GM23338 (cell line): ENCODE measurements at regions not wholly inside any gene's neighbourhood (a gene's known extent, or its start where the extent isn't known, plus 50 kb on each side); places are given as distances from the start of the nearest gene placed in this dataset.

ENCODE experiments used
- CREB1 ChIP-seq: fragments of 250-450 bp; sonication (Bioruptor Pico); IDR thresholded peaks from 2 replicates; pipeline ENCODE4 v1.5.0; 2020; ENCODE audit warnings: low read depth, mild to moderate bottlenecking, moderate library complexity
- EZH2 ChIP-seq: fragments of 200-600 bp; sonication (generic); IDR thresholded peaks from one replicate; pipeline ENCODE4 v1.8.0; 2017; ENCODE audit warnings: antibody characterized with exemption, mild to moderate bottlenecking, low read depth; ENCODE audit not compliant: unreplicated experiment
- EZH2phosphoT487 ChIP-seq: fragments of 200-600 bp; sonication (generic); IDR thresholded peaks from one replicate; pipeline ENCODE4 v1.8.1; 2018; ENCODE audit warnings: antibody characterized with exemption; ENCODE audit not compliant: unreplicated experiment
- JUNB ChIP-seq: IDR thresholded peaks from one replicate; pipeline ENCODE4 v1.6.1; 2016; ENCODE audit warnings: antibody characterized with exemption; ENCODE audit not compliant: unreplicated experiment
- POLR2AphosphoS5 ChIP-seq: IDR thresholded peaks from 2 replicates; pipeline ENCODE4 v1.6.1; 2016; ENCODE audit warnings: antibody characterized with exemption, low read depth
- TF ChIP-seq, protein P1 (sequence below): IDR thresholded peaks from one replicate; pipeline ENCODE4 v1.6.1; 2018; ENCODE audit warnings: antibody characterized with exemption; ENCODE audit not compliant: unreplicated experiment
- TF ChIP-seq, protein P2 (sequence below), 2 experiments: fragments of 200-600 bp in 1 of 2; sonication (generic) in 1 of 2; conservative IDR thresholded peaks; 2 replicates each; pipeline versions ENCODE4 v1.5.1 to v1.6.1; 2016 to 2017; ENCODE audit warnings: antibody characterized with exemption in 2 of 2, low read depth in 2 of 2, mild to moderate bottlenecking in 2 of 2, moderate library complexity in 1 of 2
- TF ChIP-seq, protein P3 (sequence below): IDR thresholded peaks from 2 replicates; pipeline ENCODE4 v1.6.1; 2016; ENCODE audit warnings: antibody characterized with exemption

DNA sequence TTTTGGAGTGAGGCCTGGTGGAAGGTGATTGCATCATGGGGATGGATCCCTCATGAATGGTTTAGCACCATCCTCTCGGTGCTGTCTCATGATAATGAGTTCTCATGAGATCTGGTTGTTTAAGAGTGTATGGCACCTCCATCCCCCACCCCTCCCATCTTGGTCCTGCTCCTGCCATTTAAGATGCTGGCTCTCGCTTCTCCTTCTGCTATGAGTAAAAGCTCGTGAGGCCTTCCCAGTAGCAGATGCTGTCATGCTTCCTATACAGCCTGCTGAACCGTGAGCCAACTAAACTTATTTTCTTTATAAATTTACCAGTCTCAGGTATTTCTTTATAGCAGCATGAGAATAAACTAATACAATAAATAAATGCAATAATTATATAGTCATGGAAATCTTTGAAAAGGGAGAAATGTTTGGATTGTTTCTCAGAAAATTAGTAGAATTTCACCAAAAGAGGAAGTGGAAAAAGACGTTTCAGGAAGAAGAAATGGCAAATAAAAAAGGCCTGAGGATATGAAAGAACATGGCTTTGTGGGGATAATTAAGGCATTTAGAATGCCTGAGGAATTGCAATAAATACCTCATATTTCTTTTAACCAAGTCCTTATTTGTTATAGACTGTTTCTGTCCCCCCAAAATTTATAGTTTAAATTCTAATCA lies 451.2 kb upstream of the ADGRL4 start:
- TF ChIP-seq, protein P1, sequence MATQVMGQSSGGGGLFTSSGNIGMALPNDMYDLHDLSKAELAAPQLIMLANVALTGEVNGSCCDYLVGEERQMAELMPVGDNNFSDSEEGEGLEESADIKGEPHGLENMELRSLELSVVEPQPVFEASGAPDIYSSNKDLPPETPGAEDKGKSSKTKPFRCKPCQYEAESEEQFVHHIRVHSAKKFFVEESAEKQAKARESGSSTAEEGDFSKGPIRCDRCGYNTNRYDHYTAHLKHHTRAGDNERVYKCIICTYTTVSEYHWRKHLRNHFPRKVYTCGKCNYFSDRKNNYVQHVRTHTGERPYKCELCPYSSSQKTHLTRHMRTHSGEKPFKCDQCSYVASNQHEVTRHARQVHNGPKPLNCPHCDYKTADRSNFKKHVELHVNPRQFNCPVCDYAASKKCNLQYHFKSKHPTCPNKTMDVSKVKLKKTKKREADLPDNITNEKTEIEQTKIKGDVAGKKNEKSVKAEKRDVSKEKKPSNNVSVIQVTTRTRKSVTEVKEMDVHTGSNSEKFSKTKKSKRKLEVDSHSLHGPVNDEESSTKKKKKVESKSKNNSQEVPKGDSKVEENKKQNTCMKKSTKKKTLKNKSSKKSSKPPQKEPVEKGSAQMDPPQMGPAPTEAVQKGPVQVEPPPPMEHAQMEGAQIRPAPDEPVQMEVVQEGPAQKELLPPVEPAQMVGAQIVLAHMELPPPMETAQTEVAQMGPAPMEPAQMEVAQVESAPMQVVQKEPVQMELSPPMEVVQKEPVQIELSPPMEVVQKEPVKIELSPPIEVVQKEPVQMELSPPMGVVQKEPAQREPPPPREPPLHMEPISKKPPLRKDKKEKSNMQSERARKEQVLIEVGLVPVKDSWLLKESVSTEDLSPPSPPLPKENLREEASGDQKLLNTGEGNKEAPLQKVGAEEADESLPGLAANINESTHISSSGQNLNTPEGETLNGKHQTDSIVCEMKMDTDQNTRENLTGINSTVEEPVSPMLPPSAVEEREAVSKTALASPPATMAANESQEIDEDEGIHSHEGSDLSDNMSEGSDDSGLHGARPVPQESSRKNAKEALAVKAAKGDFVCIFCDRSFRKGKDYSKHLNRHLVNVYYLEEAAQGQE, result no peak
- TF ChIP-seq POLR2AphosphoS5 (no peak), JUNB (no peak), EZH2 (no peak), EZH2phosphoT487 (no peak), CREB1 (CRISPR knock-in tag) (no peak)
- TF ChIP-seq, protein P2, sequence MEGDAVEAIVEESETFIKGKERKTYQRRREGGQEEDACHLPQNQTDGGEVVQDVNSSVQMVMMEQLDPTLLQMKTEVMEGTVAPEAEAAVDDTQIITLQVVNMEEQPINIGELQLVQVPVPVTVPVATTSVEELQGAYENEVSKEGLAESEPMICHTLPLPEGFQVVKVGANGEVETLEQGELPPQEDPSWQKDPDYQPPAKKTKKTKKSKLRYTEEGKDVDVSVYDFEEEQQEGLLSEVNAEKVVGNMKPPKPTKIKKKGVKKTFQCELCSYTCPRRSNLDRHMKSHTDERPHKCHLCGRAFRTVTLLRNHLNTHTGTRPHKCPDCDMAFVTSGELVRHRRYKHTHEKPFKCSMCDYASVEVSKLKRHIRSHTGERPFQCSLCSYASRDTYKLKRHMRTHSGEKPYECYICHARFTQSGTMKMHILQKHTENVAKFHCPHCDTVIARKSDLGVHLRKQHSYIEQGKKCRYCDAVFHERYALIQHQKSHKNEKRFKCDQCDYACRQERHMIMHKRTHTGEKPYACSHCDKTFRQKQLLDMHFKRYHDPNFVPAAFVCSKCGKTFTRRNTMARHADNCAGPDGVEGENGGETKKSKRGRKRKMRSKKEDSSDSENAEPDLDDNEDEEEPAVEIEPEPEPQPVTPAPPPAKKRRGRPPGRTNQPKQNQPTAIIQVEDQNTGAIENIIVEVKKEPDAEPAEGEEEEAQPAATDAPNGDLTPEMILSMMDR (conservative IDR thresholded peaks at IDR 0.05; ENCODE audit: low read depth in 2 of 2), result no peak
- TF ChIP-seq, protein P3, sequence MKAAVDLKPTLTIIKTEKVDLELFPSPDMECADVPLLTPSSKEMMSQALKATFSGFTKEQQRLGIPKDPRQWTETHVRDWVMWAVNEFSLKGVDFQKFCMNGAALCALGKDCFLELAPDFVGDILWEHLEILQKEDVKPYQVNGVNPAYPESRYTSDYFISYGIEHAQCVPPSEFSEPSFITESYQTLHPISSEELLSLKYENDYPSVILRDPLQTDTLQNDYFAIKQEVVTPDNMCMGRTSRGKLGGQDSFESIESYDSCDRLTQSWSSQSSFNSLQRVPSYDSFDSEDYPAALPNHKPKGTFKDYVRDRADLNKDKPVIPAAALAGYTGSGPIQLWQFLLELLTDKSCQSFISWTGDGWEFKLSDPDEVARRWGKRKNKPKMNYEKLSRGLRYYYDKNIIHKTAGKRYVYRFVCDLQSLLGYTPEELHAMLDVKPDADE, result no peak
